Naive thymus-derived CD4-positive, alpha-beta T cell (primary cell): ENCODE measurements at regions not wholly inside any gene's neighbourhood (a gene's known extent, or its start where the extent isn't known, plus 50 kb on each side); places are given as distances from the start of the nearest gene placed in this dataset.

Experiments used
- ATAC-seq: fragments of 150-1000 bp; cut with Tn5 transposase; 2 replicates; pipeline ENCODE4 v1.10.0; 2021; ENCODE audit warnings: mild to moderate bottlenecking, moderate library complexity
- CTCF ChIA-PET: fragments of 350-600 bp; sonication (Branson Sonifier 250); formaldehyde crosslinking; loops from one replicate; lab custom pipeline; 2021; ENCODE audit warnings: antibody characterized with exemption; lab: Charles Lee
- POLR2A ChIA-PET: fragments of 350-600 bp; sonication (Branson Sonifier 250); formaldehyde crosslinking; loops from one replicate; lab custom pipeline; 2021; ENCODE audit warnings: antibody characterized with exemption, inconsistent platforms; lab: Charles Lee
- DNase-seq, 9 donors: peaks; one replicate each; pipeline versions ENCODE4 v3.0.0 to v3.0.0-alpha.2; 2020 to 2022; ENCODE audit warnings: mixed read lengths in 1 of 9
- H3K27ac ChIP-seq: one replicate; pipeline ENCODE4 v1.7.0; 2013; ENCODE audit warnings: mild to moderate bottlenecking, low read depth, low read length, moderate library complexity
- H3K27me3 ChIP-seq, 2 donors: one replicate each; pipeline ENCODE4 v1.7.0; 2013; ENCODE audit warnings: low read length in 2 of 2, mild to moderate bottlenecking in 2 of 2, moderate library complexity in 2 of 2; ENCODE audit not compliant: control insufficient read depth in 2 of 2, insufficient read depth in 2 of 2
- H3K36me3 ChIP-seq, 3 experiments: 1 replicate in 2 of 3; 2 replicates in 1 of 3; pipeline ENCODE4 v1.7.0; 2013; ENCODE audit warnings: low read length in 3 of 3, mild to moderate bottlenecking in 3 of 3, moderate library complexity in 1 of 3; ENCODE audit not compliant: insufficient read depth in 3 of 3, control insufficient read depth in 2 of 3
- H3K4me1 ChIP-seq, 2 donors: one replicate each; pipeline ENCODE4 v1.7.0; 2013; ENCODE audit warnings: low read length in 2 of 2, mild to moderate bottlenecking in 2 of 2, moderate library complexity in 1 of 2; ENCODE audit not compliant: control insufficient read depth in 2 of 2, insufficient read depth in 2 of 2
- H3K4me3 ChIP-seq: 2 replicates; pipeline ENCODE4 v1.7.0; 2013; ENCODE audit warnings: mild to moderate bottlenecking, low read length
- H3K9me3 ChIP-seq, 3 experiments: 1 replicate in 2 of 3; 2 replicates in 1 of 3; pipeline ENCODE4 v1.7.0; 2013; ENCODE audit warnings: low read length in 3 of 3; ENCODE audit not compliant: control insufficient read depth in 2 of 3
- H3K27ac Mint-ChIP-seq, 9 donors: one replicate each; pipeline ENCODE4 v1.8.0; 2020 to 2022; ENCODE audit warnings: mixed read lengths in 9 of 9, mild to moderate bottlenecking in 8 of 9, moderate library complexity in 5 of 9, inconsistent platforms in 2 of 9
- H3K27me3 Mint-ChIP-seq, 5 donors: one replicate each; pipeline ENCODE4 v1.8.0; 2021 to 2022; ENCODE audit warnings: mixed read lengths in 5 of 5, mild to moderate bottlenecking in 1 of 5
- H3K36me3 Mint-ChIP-seq, 5 donors: one replicate each; pipeline ENCODE4 v1.8.0; 2020 to 2022; ENCODE audit warnings: mixed read lengths in 5 of 5, mild to moderate bottlenecking in 3 of 5, inconsistent platforms in 1 of 5
- H3K4me1 Mint-ChIP-seq, 7 donors: one replicate each; pipeline ENCODE4 v1.8.0; 2020 to 2022; ENCODE audit warnings: mixed read lengths in 7 of 7, mild to moderate bottlenecking in 3 of 7, inconsistent platforms in 1 of 7
- H3K4me3 Mint-ChIP-seq, 10 donors: one replicate each; pipeline ENCODE4 v1.8.0; 2020 to 2022; ENCODE audit warnings: mild to moderate bottlenecking in 10 of 10, mixed read lengths in 10 of 10, moderate library complexity in 6 of 10, inconsistent platforms in 2 of 10
- H3K9me3 Mint-ChIP-seq, 11 donors: one replicate each; pipeline ENCODE4 v1.8.0; 2020 to 2022; ENCODE audit warnings: mixed read lengths in 11 of 11, mild to moderate bottlenecking in 4 of 11, inconsistent platforms in 1 of 11, moderate library complexity in 1 of 11
- intact Hi-C, 2 donors: fragments of 100-400 bp; cut with micrococcal nuclease; formaldehyde crosslinking; loops; one replicate each; pipeline ENCODE4 v1.15.1; 2023

DNA sequence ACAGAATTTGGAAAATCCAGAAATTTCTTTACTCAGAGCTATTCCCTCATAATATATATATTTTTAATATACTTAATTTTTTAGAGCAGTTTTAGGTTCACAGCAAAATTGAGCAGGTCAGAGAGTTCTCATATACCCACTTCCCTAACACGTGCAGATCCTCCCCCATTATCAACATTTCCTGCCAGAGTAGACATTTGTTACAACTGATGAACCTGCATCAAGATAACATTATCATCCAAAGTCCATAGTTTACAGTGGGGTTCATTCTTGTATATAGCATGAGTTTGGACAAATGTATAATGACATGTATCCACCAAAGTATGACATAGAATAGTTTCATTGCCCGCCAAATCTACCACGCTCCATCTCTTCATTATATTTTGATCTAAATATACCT lies 170.0 kb downstream of the PTEN start:
- Mint-ChIP-seq H3K4me3 (no peak overlapping the region), H3K27me3 (no peaks in the 10 kb centered on the region), H3K9me3 (peaks cover 0 to 2% (median 0%) of the 10 kb centered on the region in 11 donors), H3K27ac (no peak overlapping the region), H3K4me1 (peaks cover 12 to 33% (median 23%) of the 10 kb centered on the region in 7 donors), H3K36me3 (peaks cover 0 to 2% (median 0%) of the 10 kb centered on the region in 5 donors)
- ChIA-PET POLR2A (no interaction called here), CTCF (no interaction called here)
- DNase-seq (no peak), ATAC-seq (no peak)
- Histone ChIP-seq H3K27me3 (no peaks in the 10 kb centered on the region), H3K4me1 (peaks cover 0 to 15% of the 10 kb centered on the region in 2 donors), H3K27ac (no peak overlapping the region), H3K36me3 (no peaks in the 10 kb centered on the region), H3K4me3 (no peak overlapping the region), H3K9me3 (no peaks in the 10 kb centered on the region)
- intact Hi-C loops = no loop called here

DNA sequence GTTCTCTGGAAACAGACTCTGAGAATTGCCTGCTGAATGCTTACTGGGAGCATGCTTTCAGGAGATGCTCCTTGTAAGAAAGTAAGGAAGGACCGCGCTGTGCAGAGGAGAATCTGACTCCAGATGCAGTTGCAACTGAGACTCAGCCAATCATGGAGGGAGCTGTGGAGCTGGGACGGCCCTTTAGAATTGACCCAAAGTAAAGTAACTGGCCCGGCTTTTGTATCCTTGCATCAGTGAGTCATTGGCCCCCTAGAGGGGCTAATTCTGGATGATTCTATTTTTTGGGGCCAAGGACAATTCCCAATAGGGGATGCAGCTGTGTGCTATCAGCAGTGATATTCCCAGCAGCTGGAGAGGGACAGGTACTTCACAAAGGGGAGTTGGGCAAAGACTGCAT lies 170.4 kb downstream of the PTEN start:
- ChIA-PET CTCF (interaction anchor here (0.5 kb wide), 1 partner anchor 223 kb away, joined by 3 read pairs; no protein-coding TSS in a partner anchor), POLR2A (no interaction called here)
- intact Hi-C loops = no loop called here
- Mint-ChIP-seq H3K4me1 (peaks cover 12 to 32% (median 22%) of the 10 kb centered on the region in 7 donors), H3K4me3 (no peak overlapping the region), H3K27ac (no peak overlapping the region), H3K36me3 (peaks cover 0 to 2% (median 0%) of the 10 kb centered on the region in 5 donors), H3K9me3 (peaks cover 0 to 2% (median 0%) of the 10 kb centered on the region in 11 donors), H3K27me3 (no peaks in the 10 kb centered on the region)
- ATAC-seq (no peak), DNase-seq (no peak)
- Histone ChIP-seq H3K9me3 (no peaks in the 10 kb centered on the region), H3K4me3 (no peak overlapping the region), H3K27me3 (no peaks in the 10 kb centered on the region), H3K27ac (no peak overlapping the region), H3K36me3 (no peaks in the 10 kb centered on the region), H3K4me1 (peaks cover 0 to 13% of the 10 kb centered on the region in 2 donors)

GRCh38 chr10:88036126-88036525 lies 172.7 kb downstream of the PTEN start:
- H3K9me3 ChIP-seq = no peaks in the 10 kb centered on the region
- H3K27ac Mint-ChIP-seq = no peak overlapping the region
- intact Hi-C loops = no loop called here
- no peak overlapping the region for H3K4me3 ChIP-seq
- no peaks in the 10 kb centered on the region for H3K36me3 ChIP-seq
- peaks cover 0 to 2% (median 0%) of the 10 kb centered on the region in 5 donors for H3K36me3 Mint-ChIP-seq
- CTCF ChIA-PET = interaction anchor here (0.6 to 0.7 kb wide), 2 partner anchors 56 to 533 kb away, joined by 3 to 5 read pairs; no protein-coding TSS in a partner anchor
- no peak overlapping the region for H3K4me3 Mint-ChIP-seq
- H3K4me1 ChIP-seq = peaks cover 0 to 9% of the 10 kb centered on the region in 2 donors
- DNase-seq = no peak
- no peak for ATAC-seq
- peaks cover 12 to 25% (median 19%) of the 10 kb centered on the region in 7 donors for H3K4me1 Mint-ChIP-seq
- no peaks in the 10 kb centered on the region for H3K27me3 ChIP-seq
- no peaks in the 10 kb centered on the region for H3K27me3 Mint-ChIP-seq
- H3K27ac ChIP-seq = no peak overlapping the region
- H3K9me3 Mint-ChIP-seq = peaks cover 0 to 2% (median 0%) of the 10 kb centered on the region in 11 donors
- POLR2A ChIA-PET = no interaction called here

DNA sequence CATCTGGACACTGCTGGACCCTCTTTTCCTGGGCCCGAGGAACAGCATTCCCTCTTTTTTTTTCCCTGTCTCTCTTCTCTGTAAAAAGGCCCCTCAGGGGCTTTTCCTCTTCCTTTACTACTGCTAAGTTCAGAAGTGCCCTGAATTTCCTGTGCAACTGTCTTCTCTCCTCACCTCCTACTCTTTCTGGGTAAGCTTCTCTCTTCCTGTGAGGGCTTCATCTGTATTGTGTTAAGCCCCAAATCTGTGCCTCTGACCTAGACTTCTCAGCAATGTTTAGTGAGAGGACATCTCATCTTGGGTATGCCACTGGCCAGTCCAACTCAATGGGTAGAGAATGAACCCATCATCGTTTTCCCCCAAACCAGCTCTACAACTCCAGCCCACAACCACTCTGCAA lies 174.2 kb downstream of the PTEN start:
- ChIA-PET CTCF (no interaction called here), POLR2A (no interaction called here)
- peak; percentile 40 for ATAC-seq
- H3K36me3 Mint-ChIP-seq = peaks cover 0 to 2% (median 0%) of the 10 kb centered on the region in 5 donors
- DNase-seq = peak in 4 of 9 donors; percentile 5 to 18 (median 10)
- H3K9me3 Mint-ChIP-seq = peaks cover 0 to 2% (median 0%) of the 10 kb centered on the region in 11 donors
- no peaks in the 10 kb centered on the region for H3K27me3 Mint-ChIP-seq
- no peak overlapping the region for H3K4me3 ChIP-seq
- H3K9me3 ChIP-seq = no peaks in the 10 kb centered on the region
- peaks cover 12 to 25% (median 19%) of the 10 kb centered on the region in 7 donors for H3K4me1 Mint-ChIP-seq
- no peak overlapping the region for H3K27ac ChIP-seq
- H3K4me1 ChIP-seq = peaks cover 0 to 9% of the 10 kb centered on the region in 2 donors
- intact Hi-C loops = no loop called here
- H3K4me3 Mint-ChIP-seq = peak overlapping the region in 4 of 10 donors; percentile 11 to 37 (median 25)
- no peaks in the 10 kb centered on the region for H3K36me3 ChIP-seq
- H3K27ac Mint-ChIP-seq = peak overlapping the region; percentile 11 to 76 (median 49)
- H3K27me3 ChIP-seq = no peaks in the 10 kb centered on the region

DNA sequence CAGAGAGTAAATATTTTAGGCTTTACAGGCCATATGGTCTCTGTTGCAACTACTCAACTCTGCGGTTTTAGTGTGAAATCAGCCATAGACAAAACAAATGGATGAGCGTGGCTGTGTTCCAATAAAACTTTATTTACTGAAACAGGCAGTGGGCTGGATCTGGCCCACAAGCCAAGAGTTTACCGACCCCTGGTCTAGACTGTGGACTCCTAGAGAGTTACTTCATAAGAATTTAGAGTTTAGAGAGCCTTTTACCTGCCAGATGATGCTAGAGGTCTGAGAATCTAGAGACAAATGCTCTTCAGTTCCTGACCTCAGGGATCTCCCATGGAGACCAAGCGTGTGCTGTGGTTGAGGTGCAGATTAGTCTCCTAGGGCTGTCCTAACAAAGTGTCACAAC lies 174.8 kb downstream of the PTEN start:
- Histone ChIP-seq H3K36me3 (no peaks in the 10 kb centered on the region), H3K9me3 (no peaks in the 10 kb centered on the region), H3K27ac (no peak overlapping the region), H3K4me3 (no peak overlapping the region), H3K4me1 (peaks cover 0 to 9% of the 10 kb centered on the region in 2 donors), H3K27me3 (no peaks in the 10 kb centered on the region)
- Mint-ChIP-seq H3K27ac (peak overlapping the region in 4 of 9 donors; percentile 3 to 76 (median 44)), H3K4me3 (no peak overlapping the region), H3K36me3 (peaks cover 0 to 4% (median 0%) of the 10 kb centered on the region in 5 donors), H3K9me3 (peaks cover 0 to 2% (median 0%) of the 10 kb centered on the region in 11 donors), H3K27me3 (peaks cover 0 to 2% (median 0%) of the 10 kb centered on the region in 5 donors), H3K4me1 (peaks cover 12 to 32% (median 25%) of the 10 kb centered on the region in 7 donors)
- ChIA-PET CTCF (no interaction called here), POLR2A (no interaction called here)
- intact Hi-C loops = no loop called here
- no peak for DNase-seq
- no peak for ATAC-seq

DNA sequence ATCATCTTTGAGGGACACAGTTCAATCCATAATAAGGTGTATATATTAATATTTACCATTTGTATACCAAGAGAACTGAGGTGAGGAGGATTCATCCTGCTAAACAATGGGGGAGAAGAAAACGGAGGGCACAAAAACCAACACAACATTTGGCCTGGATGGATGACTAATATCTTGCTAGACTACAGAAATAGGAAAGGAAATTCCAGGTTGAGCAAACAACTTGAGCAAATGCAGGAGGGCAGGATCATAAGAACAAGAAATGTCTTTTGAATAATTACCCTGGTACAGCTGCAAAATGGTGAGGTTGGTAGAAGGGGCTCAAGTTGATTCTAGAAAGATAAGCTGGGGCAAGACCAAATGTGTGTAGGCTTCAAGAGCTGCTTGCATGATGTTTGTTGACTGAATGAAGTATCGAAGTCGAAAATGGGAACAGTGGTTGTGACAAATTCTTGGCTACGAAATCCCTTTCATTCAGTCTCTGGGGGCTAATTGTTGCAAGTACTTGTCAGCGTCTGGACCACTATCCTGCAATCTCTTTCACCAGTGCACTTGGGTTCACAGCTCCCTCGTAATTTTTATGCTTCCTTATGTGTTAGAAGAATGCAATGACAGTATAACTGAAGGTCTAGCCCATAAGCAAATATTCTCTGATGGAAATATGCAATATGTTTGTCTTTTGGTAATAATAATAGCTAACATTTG lies 176.2 kb downstream of the PTEN start:
- Mint-ChIP-seq H3K27me3 (peaks cover 0 to 3% (median 0%) of the 10 kb centered on the region in 5 donors), H3K9me3 (peaks cover 0 to 1% (median 0%) of the 10 kb centered on the region in 11 donors), H3K4me1 (peaks cover 12 to 32% (median 26%) of the 10 kb centered on the region in 7 donors), H3K27ac (no peak overlapping the region), H3K4me3 (no peak overlapping the region), H3K36me3 (peaks cover 0 to 2% (median 0%) of the 10 kb centered on the region in 5 donors)
- no peak overlapping the region for H3K4me3 ChIP-seq
- no peaks in the 10 kb centered on the region for H3K36me3 ChIP-seq
- no peak for ATAC-seq
- H3K27ac ChIP-seq = no peak overlapping the region
- DNase-seq = no peak
- POLR2A ChIA-PET = no interaction called here
- peaks cover 0 to 9% of the 10 kb centered on the region in 2 donors for H3K4me1 ChIP-seq
- intact Hi-C loops = no loop called here
- no peaks in the 10 kb centered on the region for H3K9me3 ChIP-seq
- CTCF ChIA-PET = interaction anchor here (0.6 kb wide), 2 partner anchors 344 to 512 kb away, joined by 3 read pairs; no protein-coding TSS in a partner anchor
- H3K27me3 ChIP-seq = no peaks in the 10 kb centered on the region
